ENCODE measurements at regions not wholly inside any gene's neighbourhood (a gene's known extent, or its start where the extent isn't known, plus 50 kb on each side); places are given as distances from the start of the nearest gene placed in this dataset.

- TF ChIP-seq ZSCAN18 (tag by site-specific recombination; IDR thresholded peaks at IDR 0.05), result no peak
- no peak for TF ChIP-seq ZNF610 (tag by site-specific recombination; IDR thresholded peaks at IDR 0.05; ENCODE audit: borderline replicate concordance)
- TF ChIP-seq ZNF670 (tag by site-specific recombination; IDR thresholded peaks at IDR 0.05; ENCODE audit: low read depth), result no peak
- TF ChIP-seq CTCF (tag by site-specific recombination; IDR thresholded peaks at IDR 0.05), result no peak
- no peak for TF ChIP-seq ZFP37 (tag by site-specific recombination; IDR thresholded peaks at IDR 0.05)
- TF ChIP-seq SETDB1 (IDR thresholded peaks at IDR 0.05; ENCODE audit: insufficient read length, low read length), result no peak
- no peak for TF ChIP-seq ZNF16 (tag by site-specific recombination; IDR thresholded peaks at IDR 0.05; ENCODE audit: low read depth)
- TF ChIP-seq ZBTB8A (tag by site-specific recombination; IDR thresholded peaks at IDR 0.05), result no peak
- no peak for TF ChIP-seq ZNF155 (tag by site-specific recombination; IDR thresholded peaks at IDR 0.05)
- TF ChIP-seq ZNF423 (tag by site-specific recombination; IDR thresholded peaks at IDR 0.05), result no peak
- no peak for TF ChIP-seq ZNF837 (tag by site-specific recombination; IDR thresholded peaks at IDR 0.05)
- TF ChIP-seq GFI1B (tag by site-specific recombination; IDR thresholded peaks at IDR 0.05), result no peak
- TF ChIP-seq ZNF175 (tag by site-specific recombination; IDR thresholded peaks at IDR 0.05), result no peak
Observed at GRCh38 chr6:109875973-109876372, 102.1 kb upstream of the GPR6 start.

Measured in HEK293 (cell line).